Smooth muscle cell (in vitro differentiated cells): ENCODE measurements at regions not wholly inside any gene's neighbourhood (a gene's known extent, or its start where the extent isn't known, plus 50 kb on each side); places are given as distances from the start of the nearest gene placed in this dataset.

ENCODE experiments used
- DNase-seq: peaks from one replicate; lab custom pipeline; 2025; ENCODE audit not compliant: unreplicated experiment; lab: John Stamatoyannopoulos, UW
- H2AFZ ChIP-seq: fragments of 200-600 bp; sonication (generic); 2 replicates; pipeline ENCODE4 v1.6.0; 2016; ENCODE audit warnings: antibody characterized with exemption, low read depth, mild to moderate bottlenecking
- H3F3A ChIP-seq: fragments of 200-600 bp; sonication (generic); 2 replicates; pipeline ENCODE4 v1.6.0; 2017; ENCODE audit warnings: antibody characterized with exemption, low read depth
- H3K27ac ChIP-seq: fragments of 200-600 bp; sonication (generic); 2 replicates; pipeline ENCODE4 v1.5.1; 2016; ENCODE audit warnings: low read depth, mild to moderate bottlenecking
- H3K27me3 ChIP-seq: fragments of 200-600 bp; sonication (generic); 2 replicates; pipeline ENCODE4 v1.6.1; 2016; ENCODE audit warnings: low read depth, mild to moderate bottlenecking
- H3K36me3 ChIP-seq: fragments of 200-600 bp; sonication (generic); 2 replicates; pipeline ENCODE4 v1.5.1; 2016; ENCODE audit warnings: low read depth
- H3K4me1 ChIP-seq: fragments of 200-600 bp; sonication (generic); 2 replicates; pipeline ENCODE4 v1.5.1; 2016; ENCODE audit warnings: low read depth
- H3K4me2 ChIP-seq: fragments of 200-600 bp; sonication (generic); 2 replicates; pipeline ENCODE4 v1.6.0; 2016; ENCODE audit warnings: mild to moderate bottlenecking
- H3K4me3 ChIP-seq: fragments of 200-600 bp; sonication (generic); 2 replicates; pipeline ENCODE4 v1.5.1; 2016; ENCODE audit warnings: mild to moderate bottlenecking
- H3K79me2 ChIP-seq: fragments of 200-600 bp; sonication (generic); 2 replicates; pipeline ENCODE4 v1.6.0; 2016; ENCODE audit warnings: low read depth, mild to moderate bottlenecking
- H3K9ac ChIP-seq: fragments of 200-600 bp; sonication (generic); 2 replicates; pipeline ENCODE4 v1.6.0; 2016; ENCODE audit warnings: low read depth
- H3K9me3 ChIP-seq: fragments of 200-600 bp; sonication (generic); replicated peaks from 2 replicates; pipeline ENCODE4 v1.5.1; 2016; ENCODE audit warnings: low read depth
- H4K20me1 ChIP-seq: fragments of 200-600 bp; sonication (generic); 2 replicates; pipeline ENCODE4 v1.6.0; 2016; ENCODE audit warnings: low read depth
- CTCF ChIP-seq: fragments of 200-600 bp; sonication (generic); IDR thresholded peaks from 2 replicates; pipeline ENCODE4 v1.5.1; 2017; ENCODE audit warnings: borderline replicate concordance, mild to moderate bottlenecking, antibody characterized with exemption; ENCODE audit not compliant: insufficient read depth, poor library complexity, severe bottlenecking
- WGBS: methylation state at CpG from one replicate; pipeline ENCODE4 v1.1.7; 2016; ENCODE audit warnings: low lambda C conversion rate; 5-methylcytosine and 5-hydroxymethylcytosine counted together

GRCh38 chr6:147708170-147708569 is 199.7 kb downstream of the SAMD5 start:
- Histone ChIP-seq H3K27me3 (no peaks in the 10 kb centered on the region), H3K9ac (no peak overlapping the region), H2AFZ (no peak overlapping the region), H3K4me2 (no peak overlapping the region), H3F3A (no peaks in the 10 kb centered on the region), H3K4me1 (no peaks in the 10 kb centered on the region), H3K36me3 (no peaks in the 10 kb centered on the region), H3K9me3 (no peaks in the 10 kb centered on the region), H3K27ac (no peak overlapping the region), H4K20me1 (no peaks in the 10 kb centered on the region), H3K79me2 (no peaks in the 10 kb centered on the region), H3K4me3 (no peak overlapping the region)
- TF ChIP-seq CTCF = no peak
- WGBS = 97% methylated on average over 3 of the region's 3 CpGs
- DNase-seq = no peak

GRCh38 chr6:147709396-147710272 is 201.1 kb downstream of the SAMD5 start:
- no peaks in the 10 kb centered on the region for H3K9me3 ChIP-seq
- no peak for TF ChIP-seq CTCF
- H2AFZ ChIP-seq = no peak overlapping the region
- H3K4me2 ChIP-seq = no peak overlapping the region
- H3K4me1 ChIP-seq = no peaks in the 10 kb centered on the region
- no peaks in the 10 kb centered on the region for H3K36me3 ChIP-seq
- H3F3A ChIP-seq = no peaks in the 10 kb centered on the region
- no peak for DNase-seq
- no peak overlapping the region for H3K27ac ChIP-seq
- no peaks in the 10 kb centered on the region for H3K79me2 ChIP-seq
- no peak overlapping the region for H3K4me3 ChIP-seq
- 63% methylated on average over 6 of the region's 6 CpGs for WGBS
- H3K27me3 ChIP-seq = no peaks in the 10 kb centered on the region
- H4K20me1 ChIP-seq = no peaks in the 10 kb centered on the region
- H3K9ac ChIP-seq = no peak overlapping the region

- no peak overlapping the region for H3K9ac ChIP-seq
- H3K36me3 ChIP-seq = no peaks in the 10 kb centered on the region
- no peak overlapping the region for H3K4me2 ChIP-seq
- no peaks in the 10 kb centered on the region for H3K27me3 ChIP-seq
- 87% methylated on average over 2 of the region's 2 CpGs for WGBS
- no peak for DNase-seq
- H3F3A ChIP-seq = no peaks in the 10 kb centered on the region
- TF ChIP-seq CTCF = no peak
- no peaks in the 10 kb centered on the region for H3K4me1 ChIP-seq
- no peaks in the 10 kb centered on the region for H4K20me1 ChIP-seq
- H3K27ac ChIP-seq = no peak overlapping the region
- H3K79me2 ChIP-seq = no peaks in the 10 kb centered on the region
- no peak overlapping the region for H3K4me3 ChIP-seq
- no peaks in the 10 kb centered on the region for H3K9me3 ChIP-seq
- H2AFZ ChIP-seq = no peak overlapping the region
Observed at GRCh38 chr6:147710890-147711289, 202.4 kb downstream of the SAMD5 start.

- 75% methylated on average over 4 of the region's 4 CpGs for WGBS
- H4K20me1 ChIP-seq = no peaks in the 10 kb centered on the region
- no peak overlapping the region for H3K4me3 ChIP-seq
- no peak overlapping the region for H3K9ac ChIP-seq
- DNase-seq = no peak
- no peaks in the 10 kb centered on the region for H3K27me3 ChIP-seq
- H3K79me2 ChIP-seq = no peaks in the 10 kb centered on the region
- no peaks in the 10 kb centered on the region for H3K4me1 ChIP-seq
- no peak overlapping the region for H3K4me2 ChIP-seq
- H3K9me3 ChIP-seq = no peaks in the 10 kb centered on the region
- no peaks in the 10 kb centered on the region for H3F3A ChIP-seq
- no peak for TF ChIP-seq CTCF
- no peaks in the 10 kb centered on the region for H3K36me3 ChIP-seq
- no peak overlapping the region for H3K27ac ChIP-seq
- no peak overlapping the region for H2AFZ ChIP-seq
Observed at GRCh38 chr6:147711476-147711875, 203.0 kb downstream of the SAMD5 start.
